ENCODE measurements at regions not wholly inside any gene's neighbourhood (a gene's known extent, or its start where the extent isn't known, plus 50 kb on each side); places are given as distances from the start of the nearest gene placed in this dataset.

DNA sequence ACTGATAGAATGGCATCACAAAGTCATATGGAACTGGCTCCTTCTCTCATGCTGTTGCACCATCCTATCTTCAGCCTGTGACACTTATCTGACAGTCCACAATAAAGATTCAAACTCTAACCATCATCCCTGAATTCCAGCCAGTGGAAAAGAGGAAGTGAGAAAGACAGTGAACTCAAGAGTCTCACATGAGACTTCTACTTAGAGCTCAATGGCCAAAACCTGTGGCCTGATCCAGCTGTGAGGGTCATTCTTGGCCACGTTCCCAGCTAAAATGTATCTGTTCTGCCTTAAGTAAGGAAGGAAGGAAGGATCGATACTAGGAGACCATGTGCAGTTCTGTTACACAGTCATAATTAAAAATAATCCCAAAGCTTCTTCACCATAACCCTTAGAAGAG is 73.6 kb downstream of the RND3 start:
- intact Hi-C loops (cut with micrococcal nuclease; ENCODE audit: unreplicated experiment) (no loop called here), in situ Hi-C loops (cut with HindIII; ENCODE audit: low pct_unique_long_range_greater_than_20kb, low sequenced_read_pairs) (no loop called here)
- TF ChIP-seq POLR2AphosphoS5 (IDR thresholded peaks at IDR 0.05; ENCODE audit: low read depth, low read length) (no peak), REST (IDR thresholded peaks at IDR 0.05; ENCODE audit: insufficient read depth in 1 of 2, low read depth in 2 of 2, low read length in 1 of 2) (no peak), SIN3A (IDR thresholded peaks at IDR 0.05; ENCODE audit: borderline replicate concordance, insufficient read depth, low read depth, low read length) (no peak), TCF7L2 (IDR thresholded peaks at IDR 0.05; ENCODE audit: low read depth, low read length) (no peak)
- TF ChIP-seq, protein P1, sequence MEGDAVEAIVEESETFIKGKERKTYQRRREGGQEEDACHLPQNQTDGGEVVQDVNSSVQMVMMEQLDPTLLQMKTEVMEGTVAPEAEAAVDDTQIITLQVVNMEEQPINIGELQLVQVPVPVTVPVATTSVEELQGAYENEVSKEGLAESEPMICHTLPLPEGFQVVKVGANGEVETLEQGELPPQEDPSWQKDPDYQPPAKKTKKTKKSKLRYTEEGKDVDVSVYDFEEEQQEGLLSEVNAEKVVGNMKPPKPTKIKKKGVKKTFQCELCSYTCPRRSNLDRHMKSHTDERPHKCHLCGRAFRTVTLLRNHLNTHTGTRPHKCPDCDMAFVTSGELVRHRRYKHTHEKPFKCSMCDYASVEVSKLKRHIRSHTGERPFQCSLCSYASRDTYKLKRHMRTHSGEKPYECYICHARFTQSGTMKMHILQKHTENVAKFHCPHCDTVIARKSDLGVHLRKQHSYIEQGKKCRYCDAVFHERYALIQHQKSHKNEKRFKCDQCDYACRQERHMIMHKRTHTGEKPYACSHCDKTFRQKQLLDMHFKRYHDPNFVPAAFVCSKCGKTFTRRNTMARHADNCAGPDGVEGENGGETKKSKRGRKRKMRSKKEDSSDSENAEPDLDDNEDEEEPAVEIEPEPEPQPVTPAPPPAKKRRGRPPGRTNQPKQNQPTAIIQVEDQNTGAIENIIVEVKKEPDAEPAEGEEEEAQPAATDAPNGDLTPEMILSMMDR (IDR thresholded peaks at IDR 0.05) = no peak
- Histone ChIP-seq H3K4me3 (ENCODE audit: low read depth in 2 of 2, low read length in 2 of 2) (no peak overlapping the region), H3K27me3 (ENCODE audit: control insufficient read depth, insufficient read depth, low read length) (no peaks in the 10 kb centered on the region), H3K27ac (ENCODE audit: low read length) (no peak overlapping the region), H3K36me3 (ENCODE audit: control insufficient read depth, insufficient read depth, low read length) (no peaks in the 10 kb centered on the region), H3K9me3 (ENCODE audit: control insufficient read depth, insufficient read depth, low read depth, low read length) (no peaks in the 10 kb centered on the region), H3K4me1 (ENCODE audit: control insufficient read depth, insufficient read depth, low read length) (peaks cover 3% of the 10 kb centered on the region; the same call in 1 of the 2 replicates)
- ATAC-seq (no peak), DNase-seq (ENCODE audit: low read depth, low spot score) (no peak)
- ChIA-PET POLR2A (no interaction called here), CTCF (no interaction called here)
- no TSS peak for BruUV-seq (replicated peaks)

DNA sequence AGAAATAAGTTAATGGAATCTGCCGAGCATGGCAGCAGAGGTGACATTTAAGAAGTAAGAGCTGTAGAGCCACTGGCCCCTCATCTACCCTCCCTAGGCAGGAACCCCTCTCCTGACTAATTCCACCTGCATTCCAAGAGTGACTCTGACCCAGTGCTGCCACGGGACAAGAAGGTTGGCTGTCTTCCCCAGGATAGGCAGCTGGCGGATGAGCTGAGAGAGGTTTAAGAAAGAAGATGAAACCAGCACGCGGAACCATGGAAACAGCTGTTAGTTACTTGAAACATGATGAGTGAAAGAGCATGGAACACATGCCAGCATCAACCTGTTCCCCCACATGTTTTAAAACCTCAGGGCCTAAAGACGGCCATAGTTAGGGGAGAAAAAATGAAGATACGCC is 74.1 kb downstream of the RND3 start:
- CTCF ChIA-PET = no interaction called here
- POLR2A ChIA-PET = no interaction called here
- no peaks in the 10 kb centered on the region for H3K27me3 ChIP-seq (ENCODE audit: control insufficient read depth, insufficient read depth, low read length)
- H3K4me3 ChIP-seq (ENCODE audit: low read depth in 2 of 2, low read length in 2 of 2) = no peak overlapping the region
- no peak overlapping the region for H3K27ac ChIP-seq (ENCODE audit: low read length)
- intact Hi-C loops (cut with micrococcal nuclease; ENCODE audit: unreplicated experiment) (no loop called here), in situ Hi-C loops (cut with HindIII; ENCODE audit: low pct_unique_long_range_greater_than_20kb, low sequenced_read_pairs) (no loop called here)
- H3K4me1 ChIP-seq (ENCODE audit: control insufficient read depth, insufficient read depth, low read length) = peaks cover 3% of the 10 kb centered on the region; the same call in 1 of the 2 replicates
- ATAC-seq = no peak
- no peaks in the 10 kb centered on the region for H3K9me3 ChIP-seq (ENCODE audit: control insufficient read depth, insufficient read depth, low read depth, low read length)
- BruUV-seq (replicated peaks) = no TSS peak
- no peak for DNase-seq (ENCODE audit: low read depth, low spot score)
- no peak for TF ChIP-seq POLR2AphosphoS5 (IDR thresholded peaks at IDR 0.05; ENCODE audit: low read depth, low read length)
- no peak for TF ChIP-seq TCF7L2 (IDR thresholded peaks at IDR 0.05; ENCODE audit: low read depth, low read length)
- TF ChIP-seq REST (IDR thresholded peaks at IDR 0.05; ENCODE audit: insufficient read depth in 1 of 2, low read depth in 2 of 2, low read length in 1 of 2) = no peak
- no peak for TF ChIP-seq SIN3A (IDR thresholded peaks at IDR 0.05; ENCODE audit: borderline replicate concordance, insufficient read depth, low read depth, low read length)
- TF ChIP-seq, protein P1 (IDR thresholded peaks at IDR 0.05) = no peak
- no peaks in the 10 kb centered on the region for H3K36me3 ChIP-seq (ENCODE audit: control insufficient read depth, insufficient read depth, low read length)
